ENCODE measurements at regions not wholly inside any gene's neighbourhood (a gene's known extent, or its start where the extent isn't known, plus 50 kb on each side); places are given as distances from the start of the nearest gene placed in this dataset.

GRCh38 chr7:7054252-7054830 lies 128.0 kb upstream of the C1GALT1 start:
- TF ChIP-seq ZNF274 (IDR thresholded peaks at IDR 0.05; ENCODE audit: borderline replicate concordance, extremely low read depth, low read length), result no peak
- TF ChIP-seq POLR2AphosphoS5 (IDR thresholded peaks at IDR 0.05; ENCODE audit: low read depth, low read length), result no peak
- TF ChIP-seq CTCF (IDR thresholded peaks at IDR 0.05; ENCODE audit: control extremely low read depth in 1 of 3, insufficient read depth in 1 of 3, low read depth in 1 of 3, low read length in 3 of 3), result no peak
